ENCODE measurements at regions not wholly inside any gene's neighbourhood (a gene's known extent, or its start where the extent isn't known, plus 50 kb on each side); places are given as distances from the start of the nearest gene placed in this dataset.

GRCh38 chr5:176725521-176726280 lies 78.4 kb downstream of the TSPAN17 start:
- TF ChIP-seq POLR2A (IDR thresholded peaks at IDR 0.05) = no peak
- TF ChIP-seq, protein P1, sequence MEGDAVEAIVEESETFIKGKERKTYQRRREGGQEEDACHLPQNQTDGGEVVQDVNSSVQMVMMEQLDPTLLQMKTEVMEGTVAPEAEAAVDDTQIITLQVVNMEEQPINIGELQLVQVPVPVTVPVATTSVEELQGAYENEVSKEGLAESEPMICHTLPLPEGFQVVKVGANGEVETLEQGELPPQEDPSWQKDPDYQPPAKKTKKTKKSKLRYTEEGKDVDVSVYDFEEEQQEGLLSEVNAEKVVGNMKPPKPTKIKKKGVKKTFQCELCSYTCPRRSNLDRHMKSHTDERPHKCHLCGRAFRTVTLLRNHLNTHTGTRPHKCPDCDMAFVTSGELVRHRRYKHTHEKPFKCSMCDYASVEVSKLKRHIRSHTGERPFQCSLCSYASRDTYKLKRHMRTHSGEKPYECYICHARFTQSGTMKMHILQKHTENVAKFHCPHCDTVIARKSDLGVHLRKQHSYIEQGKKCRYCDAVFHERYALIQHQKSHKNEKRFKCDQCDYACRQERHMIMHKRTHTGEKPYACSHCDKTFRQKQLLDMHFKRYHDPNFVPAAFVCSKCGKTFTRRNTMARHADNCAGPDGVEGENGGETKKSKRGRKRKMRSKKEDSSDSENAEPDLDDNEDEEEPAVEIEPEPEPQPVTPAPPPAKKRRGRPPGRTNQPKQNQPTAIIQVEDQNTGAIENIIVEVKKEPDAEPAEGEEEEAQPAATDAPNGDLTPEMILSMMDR (IDR thresholded peaks at IDR 0.05) = no peak
- intact Hi-C loops (cut with DNase I; ENCODE audit: low total_unique reads) = no loop called here
- H3K4me3 ChIP-seq (ENCODE audit: low read depth, poor library complexity, severe bottlenecking) = no peak overlapping the region
- DNase-seq (ENCODE audit: low spot score in 2 of 2) = no peak
- WGBS, 2 donors = 45 to 49% methylated on average over 22 of the region's 22 CpGs

- intact Hi-C loops (cut with DNase I; ENCODE audit: low total_unique reads) = no loop called here
- 74 to 78% methylated on average over 21 to 25 of the region's 25 CpGs for WGBS, 2 donors
- no peak for DNase-seq (ENCODE audit: low spot score in 2 of 2)
- no peak overlapping the region for H3K4me3 ChIP-seq (ENCODE audit: low read depth, poor library complexity, severe bottlenecking)
- no peak for TF ChIP-seq POLR2A (IDR thresholded peaks at IDR 0.05)
- TF ChIP-seq, protein P1 (IDR thresholded peaks at IDR 0.05) = no peak
Measured at GRCh38 chr5:176726746-176727527, 79.7 kb downstream of the TSPAN17 start.

DNA sequence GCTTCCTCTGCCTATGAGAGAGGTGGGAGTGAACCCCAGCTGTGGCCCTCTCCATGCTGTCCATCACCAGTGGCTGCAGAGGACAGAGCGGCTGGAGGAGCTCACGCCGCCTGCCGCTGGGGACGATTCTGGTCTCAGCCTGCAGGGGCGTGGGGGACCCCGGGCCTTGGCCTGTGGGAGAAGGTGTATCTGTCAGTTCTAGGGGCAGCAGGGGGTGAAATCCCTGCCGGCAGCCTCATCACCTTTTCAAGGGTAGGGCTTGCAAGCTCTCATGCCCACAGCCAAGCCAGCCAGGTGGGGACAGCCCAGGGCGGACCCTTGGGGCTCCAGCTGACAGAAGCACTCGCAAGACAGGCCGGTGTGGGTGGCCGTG lies 80.2 kb downstream of the TSPAN17 start:
- 85 to 91% methylated on average over 12 of the region's 12 CpGs for WGBS, 2 donors
- intact Hi-C loops (cut with DNase I; ENCODE audit: low total_unique reads) = no loop called here
- DNase-seq (ENCODE audit: low spot score in 2 of 2) = no peak
- H3K4me3 ChIP-seq (ENCODE audit: low read depth, poor library complexity, severe bottlenecking) = no peak overlapping the region
- no peak for TF ChIP-seq POLR2A (IDR thresholded peaks at IDR 0.05)

GRCh38 chr5:176727983-176728675 lies 80.8 kb downstream of the TSPAN17 start:
- intact Hi-C loops (cut with DNase I; ENCODE audit: low total_unique reads) = no loop called here
- H3K4me3 ChIP-seq (ENCODE audit: low read depth, poor library complexity, severe bottlenecking) = no peak overlapping the region
- 84 to 93% methylated on average over 15 of the region's 15 CpGs for WGBS, 2 donors
- TF ChIP-seq, protein P1 (IDR thresholded peaks at IDR 0.05) = no peak
- no peak for TF ChIP-seq POLR2A (IDR thresholded peaks at IDR 0.05)
- DNase-seq (ENCODE audit: low spot score in 2 of 2) = no peak

GRCh38 chr5:176728831-176729251 lies 81.5 kb upstream of the UNC5A start:
- no peak for TF ChIP-seq POLR2A (IDR thresholded peaks at IDR 0.05)
- TF ChIP-seq, protein P1 (IDR thresholded peaks at IDR 0.05) = no peak
- intact Hi-C loops (cut with DNase I; ENCODE audit: low total_unique reads) = no loop called here
- DNase-seq (ENCODE audit: low spot score in 2 of 2) = no peak
- 77 to 87% methylated on average over 11 of the region's 11 CpGs for WGBS, 2 donors
- H3K4me3 ChIP-seq (ENCODE audit: low read depth, poor library complexity, severe bottlenecking) = no peak overlapping the region
